IPS DF 6.9 (cell line): ENCODE measurements at regions not wholly inside any gene's neighbourhood (a gene's known extent, or its start where the extent isn't known, plus 50 kb on each side); places are given as distances from the start of the nearest gene placed in this dataset.

Source experiments
- DNase-seq: peaks from one replicate; pipeline ENCODE4 v3.0.0-alpha.2; 2013; ENCODE audit warnings: low read depth, low spot score
- H3K27ac ChIP-seq: one replicate; pipeline ENCODE4 v1.5.1; 2013; ENCODE audit warnings: low read length, control low read depth
- H3K27me3 ChIP-seq: 2 replicates; pipeline ENCODE4 v1.6.1; 2013; ENCODE audit warnings: mild to moderate bottlenecking, low read length; ENCODE audit not compliant: control insufficient read depth, insufficient read depth
- H3K36me3 ChIP-seq: 2 replicates; pipeline ENCODE4 v1.6.1; 2013; ENCODE audit warnings: low read length; ENCODE audit not compliant: control insufficient read depth, insufficient read depth
- H3K4me1 ChIP-seq: 2 replicates; pipeline ENCODE4 v1.6.1; 2013; ENCODE audit warnings: low read length; ENCODE audit not compliant: control insufficient read depth, insufficient read depth
- H3K4me3 ChIP-seq: 2 replicates; pipeline ENCODE4 v1.5.1; 2013; ENCODE audit warnings: mild to moderate bottlenecking, low read length
- H3K9me3 ChIP-seq: 2 replicates; pipeline ENCODE4 v1.6.1; 2013; ENCODE audit warnings: low read length, inconsistent platforms; ENCODE audit not compliant: control insufficient read depth, insufficient read depth
- WGBS: extraction: QIAGEN DNeasy Blood & Tissue Kit; methylation state at CpG from one replicate; pipeline ENCODE4 v1.1.7; 2013; ENCODE audit warnings: mixed read lengths, missing lambda C conversion rate; ENCODE audit not compliant: insufficient read length, insufficient coverage; 5-methylcytosine and 5-hydroxymethylcytosine counted together

DNA sequence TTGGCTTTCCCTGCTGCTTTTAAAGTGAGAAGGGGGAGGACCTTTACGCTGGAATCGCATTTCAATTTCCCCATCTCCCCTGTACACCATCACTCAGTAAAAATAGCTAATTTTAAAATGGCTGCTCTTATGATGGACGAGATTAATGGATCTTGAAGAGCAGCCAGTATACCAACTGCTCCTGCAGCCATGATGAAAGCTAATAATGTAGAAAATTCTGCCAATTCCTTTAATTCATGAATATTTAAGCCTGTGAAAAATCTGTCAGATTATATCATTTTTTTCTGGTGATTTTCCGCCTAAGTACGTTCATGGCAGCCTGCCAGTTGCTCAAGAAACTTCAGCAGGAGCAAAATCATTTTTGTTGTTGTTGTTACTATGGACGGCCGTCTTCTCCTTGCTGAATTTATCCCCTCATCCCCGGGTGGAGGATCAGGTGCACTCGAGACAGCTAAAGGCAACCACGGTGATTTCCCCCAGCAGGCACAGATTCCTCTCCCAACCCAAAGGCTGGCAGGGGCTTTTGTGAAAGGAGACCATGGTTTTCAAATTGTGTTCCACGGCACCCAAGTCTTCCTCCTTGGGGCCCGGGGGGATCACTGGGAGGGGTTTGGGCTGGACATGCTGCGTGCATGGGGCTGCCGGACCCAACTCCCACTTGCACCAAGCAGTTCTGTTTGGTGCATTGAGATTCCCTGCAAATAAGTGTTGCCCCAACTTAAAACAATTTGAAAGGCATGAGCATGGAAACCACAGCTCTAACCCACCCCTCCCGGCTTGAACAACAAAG, 289.6 kb downstream of the UACA start:
- H3K4me1 ChIP-seq, result no peaks in the 10 kb centered on the region
- H3K36me3 ChIP-seq, result no peaks in the 10 kb centered on the region
- no peak for DNase-seq
- H3K9me3 ChIP-seq, result no peaks in the 10 kb centered on the region
- no peaks in the 10 kb centered on the region for H3K27me3 ChIP-seq
- H3K27ac ChIP-seq, result no peak overlapping the region
- no peak overlapping the region for H3K4me3 ChIP-seq
- no CpG with 5 or more reads among the region's 15 CpGs for WGBS

DNA sequence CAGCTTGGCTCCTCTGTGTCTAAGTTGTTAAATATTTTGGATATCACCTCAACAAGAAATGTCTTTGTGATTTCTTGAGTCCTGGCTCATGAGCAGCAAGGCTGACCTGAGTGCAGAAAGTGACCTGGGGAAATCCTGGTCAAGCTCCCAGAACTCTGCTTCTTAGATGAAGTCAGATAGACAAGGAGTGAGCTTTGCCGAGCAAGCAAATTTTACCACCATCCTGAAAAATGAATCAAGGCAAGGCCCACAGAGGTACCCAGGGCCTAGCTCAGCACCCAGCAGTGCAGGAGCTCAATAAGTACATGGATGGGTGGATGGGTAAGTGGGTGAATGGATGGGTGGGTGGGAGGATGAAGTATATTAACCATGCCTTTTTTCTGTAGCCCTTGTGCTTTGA, 291.8 kb downstream of the UACA start:
- H3K9me3 ChIP-seq, result no peaks in the 10 kb centered on the region
- H3K36me3 ChIP-seq, result no peaks in the 10 kb centered on the region
- H3K4me3 ChIP-seq, result no peak overlapping the region
- H3K4me1 ChIP-seq, result no peaks in the 10 kb centered on the region
- WGBS, result no CpG with 5 or more reads among the region's 1 CpG
- no peaks in the 10 kb centered on the region for H3K27me3 ChIP-seq
- no peak for DNase-seq
- H3K27ac ChIP-seq, result no peak overlapping the region

DNA sequence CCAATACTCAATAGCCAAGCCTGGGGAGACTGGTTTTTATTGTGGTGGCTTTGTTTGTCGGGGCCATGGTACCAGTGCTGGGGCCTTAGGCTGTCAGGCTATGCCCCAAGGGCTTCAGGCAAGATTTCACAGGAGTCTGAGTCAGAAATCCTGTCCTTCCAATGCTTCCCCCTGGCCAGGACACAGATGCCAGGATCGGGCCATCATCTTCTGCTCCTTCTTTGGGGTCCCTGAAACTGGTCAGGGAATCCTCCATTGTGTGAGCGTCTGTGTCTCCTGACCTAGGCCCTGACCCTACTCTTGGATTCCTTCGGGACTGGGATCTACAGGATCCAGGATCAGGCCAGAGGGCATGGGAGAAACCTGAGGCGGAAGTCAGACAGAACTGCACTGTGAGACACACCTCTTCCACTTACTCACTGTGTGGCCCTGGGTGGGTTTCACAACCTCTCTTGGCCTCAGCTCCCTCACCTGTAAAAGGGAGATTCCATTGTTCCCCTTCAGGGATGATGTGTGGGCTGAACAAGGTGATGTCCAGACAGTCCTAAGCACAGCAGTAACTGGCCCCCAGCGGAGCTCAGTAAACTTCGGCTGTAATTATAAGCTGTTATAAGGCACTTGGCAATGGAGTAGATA, 292.7 kb downstream of the UACA start:
- WGBS, result no CpG with 5 or more reads among the region's 7 CpGs
- Histone ChIP-seq H3K36me3 (no peaks in the 10 kb centered on the region), H3K27me3 (no peaks in the 10 kb centered on the region), H3K4me3 (no peak overlapping the region), H3K9me3 (no peaks in the 10 kb centered on the region), H3K27ac (no peak overlapping the region), H3K4me1 (no peaks in the 10 kb centered on the region; the same call in 1 of the 2 replicates)
- DNase-seq, result no peak

DNA sequence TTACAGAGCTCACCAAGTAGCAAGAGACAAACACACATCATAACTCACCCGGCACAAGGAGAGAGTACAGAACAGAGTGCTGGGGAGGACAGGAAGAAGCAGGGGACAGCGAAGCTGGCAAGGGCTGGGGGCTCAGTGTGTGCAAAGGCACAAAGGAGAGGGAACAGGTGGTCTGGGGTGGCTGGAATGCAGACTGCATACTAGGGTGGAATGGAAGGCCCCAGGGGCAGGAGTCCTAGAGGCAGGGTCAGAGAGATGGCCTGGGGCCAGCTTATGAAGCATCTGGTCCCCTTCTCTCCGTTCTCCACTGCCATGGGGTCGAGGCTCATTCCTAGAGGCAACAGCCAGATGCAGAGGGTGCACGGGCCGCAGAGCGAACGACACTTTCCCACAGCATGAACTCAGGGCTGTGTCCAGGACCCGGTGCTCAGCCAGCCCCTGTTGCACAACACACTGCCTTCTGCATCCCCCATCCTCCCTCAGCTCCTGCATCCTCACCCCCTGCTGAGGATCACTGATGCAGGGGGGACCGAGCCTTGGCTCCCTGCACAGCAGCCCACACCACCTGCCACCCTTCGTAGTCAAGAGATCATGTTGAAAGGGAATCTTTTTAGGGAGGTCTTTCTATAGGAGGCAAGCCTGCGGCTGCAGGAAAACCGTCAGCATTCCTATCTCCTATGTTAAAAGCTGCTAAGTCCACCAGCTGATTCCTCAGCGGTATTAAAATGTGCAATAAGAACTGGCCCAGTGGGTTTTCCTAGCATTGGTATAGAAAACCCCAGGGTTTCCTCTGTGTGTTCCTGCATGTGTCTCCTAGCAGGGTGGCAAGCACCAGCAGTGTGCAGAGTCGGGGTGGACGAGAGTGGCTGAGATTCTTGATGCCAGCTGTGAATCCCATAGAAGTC, 293.5 kb downstream of the UACA start:
- H3K27ac ChIP-seq, result no peak overlapping the region
- no peaks in the 10 kb centered on the region; the same call in 1 of the 2 replicates for H3K4me1 ChIP-seq
- WGBS, result no CpG with 5 or more reads among the region's 16 CpGs
- DNase-seq, result no peak
- no peak overlapping the region for H3K4me3 ChIP-seq
- H3K27me3 ChIP-seq, result no peaks in the 10 kb centered on the region
- H3K36me3 ChIP-seq, result no peaks in the 10 kb centered on the region
- H3K9me3 ChIP-seq, result no peaks in the 10 kb centered on the region

DNA sequence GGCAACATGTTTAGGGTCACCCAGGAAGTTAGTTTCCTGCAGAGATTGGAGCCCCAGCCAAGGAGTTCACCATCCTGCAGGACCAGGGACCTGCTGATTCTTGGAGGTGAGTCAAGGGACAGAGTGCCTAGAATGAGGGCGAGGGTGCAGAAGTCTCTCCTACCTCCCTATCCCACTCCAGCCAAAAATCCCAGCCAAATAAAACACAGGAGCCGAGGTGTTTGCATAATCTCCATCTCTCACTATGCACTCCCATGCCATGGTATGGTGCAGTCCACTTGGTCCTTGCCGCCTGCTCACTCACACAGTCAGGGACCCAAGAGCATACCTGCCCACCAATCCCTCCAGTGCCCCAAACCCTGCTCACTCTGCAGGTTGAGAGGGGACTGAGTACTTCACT, 294.2 kb downstream of the UACA start:
- no peak for DNase-seq
- WGBS, result no CpG with 5 or more reads among the region's 3 CpGs
- Histone ChIP-seq H3K27me3 (no peaks in the 10 kb centered on the region), H3K36me3 (no peaks in the 10 kb centered on the region), H3K27ac (no peak overlapping the region), H3K4me3 (no peak overlapping the region), H3K4me1 (no peaks in the 10 kb centered on the region; the same call in 1 of the 2 replicates), H3K9me3 (no peaks in the 10 kb centered on the region)

DNA sequence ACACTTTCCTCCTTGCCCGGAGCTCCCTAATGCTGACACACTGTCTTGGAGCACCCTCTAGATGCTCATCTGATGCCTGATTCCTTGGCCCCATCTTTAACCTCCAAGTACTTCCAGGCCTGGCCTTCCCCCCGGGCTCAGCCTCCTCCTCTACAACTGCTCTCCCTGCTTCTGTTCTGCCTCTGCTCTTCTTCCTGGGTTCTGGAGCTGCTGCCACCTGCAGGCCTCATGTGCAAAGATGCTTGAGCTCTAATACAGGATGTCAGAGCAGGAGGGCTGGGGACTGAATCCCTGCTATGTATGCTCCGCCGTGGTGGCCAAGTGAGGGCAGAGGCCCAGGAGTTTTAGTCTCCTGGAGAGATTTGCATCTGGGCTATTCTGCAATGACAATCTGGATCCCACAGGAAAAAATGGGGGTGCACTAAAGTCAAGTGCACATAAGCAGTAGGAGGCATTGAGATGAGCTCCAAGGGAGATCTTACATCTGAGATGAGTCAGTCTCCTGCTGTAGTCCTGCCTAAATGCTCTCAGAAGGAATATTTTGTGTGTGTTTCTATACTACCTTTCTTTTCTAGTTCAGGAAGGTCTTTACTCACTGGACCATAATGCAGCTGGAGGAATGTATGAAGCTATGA, 296.3 kb downstream of the UACA start:
- no peaks in the 10 kb centered on the region; the same call in 1 of the 2 replicates for H3K4me1 ChIP-seq
- no peaks in the 10 kb centered on the region for H3K27me3 ChIP-seq
- H3K36me3 ChIP-seq, result no peaks in the 10 kb centered on the region
- no peak overlapping the region for H3K4me3 ChIP-seq
- no peak overlapping the region for H3K27ac ChIP-seq
- DNase-seq, result no peak
- no peaks in the 10 kb centered on the region for H3K9me3 ChIP-seq
- WGBS, result no CpG with 5 or more reads among the region's 4 CpGs

DNA sequence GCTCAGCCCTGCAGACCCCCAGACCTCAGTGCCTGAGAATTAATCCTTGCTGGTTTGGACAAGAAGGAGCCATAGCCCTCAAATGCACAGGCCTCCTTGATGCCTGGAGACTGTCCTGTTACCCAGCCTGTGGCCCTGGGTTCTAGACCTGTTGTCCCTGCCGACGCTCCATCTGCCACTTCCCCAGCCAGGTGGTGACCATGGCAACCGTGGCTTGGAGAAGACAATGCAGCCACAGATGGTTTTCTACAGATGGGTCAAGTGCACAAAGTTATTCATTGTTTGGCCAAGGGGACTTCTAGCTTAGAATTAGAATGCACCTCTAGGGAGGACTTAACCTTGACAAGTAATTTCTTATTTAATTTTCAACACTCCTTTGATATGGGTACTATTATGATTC, 297.1 kb downstream of the UACA start:
- Histone ChIP-seq H3K4me3 (no peak overlapping the region; the same call in 1 of the 2 replicates), H3K4me1 (no peaks in the 10 kb centered on the region; the same call in 1 of the 2 replicates), H3K27ac (no peak overlapping the region), H3K9me3 (no peaks in the 10 kb centered on the region), H3K36me3 (no peaks in the 10 kb centered on the region), H3K27me3 (no peaks in the 10 kb centered on the region)
- DNase-seq, result no peak
- no CpG with 5 or more reads among the region's 3 CpGs for WGBS

DNA sequence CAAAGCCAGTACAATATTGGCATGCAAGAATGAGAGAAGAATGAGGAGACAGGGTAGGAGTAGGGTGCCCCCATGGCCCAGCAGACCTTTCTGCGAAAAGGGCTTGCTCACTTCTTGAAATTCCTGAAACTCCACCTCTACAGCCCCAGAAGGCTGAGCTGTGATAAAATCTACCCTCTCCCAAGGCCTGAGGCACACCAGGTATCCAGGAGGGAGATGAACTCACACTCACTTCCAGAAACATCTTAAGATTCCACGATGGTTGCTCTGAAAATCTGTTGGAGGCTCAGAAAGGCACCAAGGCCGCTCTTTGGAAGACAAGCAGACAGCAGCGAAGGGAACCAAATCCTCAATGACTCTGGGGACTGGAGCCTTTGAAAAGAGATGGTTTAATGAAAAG, 297.5 kb downstream of the UACA start:
- Histone ChIP-seq H3K9me3 (no peaks in the 10 kb centered on the region), H3K36me3 (no peaks in the 10 kb centered on the region), H3K4me3 (no peak overlapping the region), H3K27ac (no peak overlapping the region), H3K27me3 (no peaks in the 10 kb centered on the region), H3K4me1 (no peaks in the 10 kb centered on the region; the same call in 1 of the 2 replicates)
- no peak for DNase-seq
- WGBS, result no CpG with 5 or more reads among the region's 4 CpGs

DNA sequence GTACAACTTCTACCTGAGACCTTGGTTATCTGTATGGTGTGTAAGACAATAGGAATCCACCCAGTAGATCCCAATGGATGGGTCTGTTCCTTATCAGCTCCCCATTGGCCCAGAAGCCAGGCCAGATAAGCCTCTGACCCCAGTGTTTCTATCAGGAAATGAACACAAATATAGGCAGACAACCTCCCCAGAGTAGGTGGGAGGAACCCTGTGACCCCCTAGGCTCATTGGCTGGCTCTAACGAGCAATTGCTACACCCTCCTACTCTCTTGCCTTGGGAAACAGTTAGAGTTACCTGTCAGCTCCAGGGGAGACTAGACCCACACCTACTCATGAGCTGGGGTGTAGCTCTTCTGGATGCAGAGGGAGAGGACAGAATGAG, 299.9 kb downstream of the UACA start:
- no peak overlapping the region for H3K27ac ChIP-seq
- H3K27me3 ChIP-seq, result no peaks in the 10 kb centered on the region
- no peak overlapping the region for H3K4me3 ChIP-seq
- WGBS, result no CpG with 5 or more reads among the region's 1 CpG
- no peaks in the 10 kb centered on the region; the same call in 1 of the 2 replicates for H3K4me1 ChIP-seq
- no peak for DNase-seq
- no peaks in the 10 kb centered on the region for H3K36me3 ChIP-seq
- no peaks in the 10 kb centered on the region for H3K9me3 ChIP-seq

DNA sequence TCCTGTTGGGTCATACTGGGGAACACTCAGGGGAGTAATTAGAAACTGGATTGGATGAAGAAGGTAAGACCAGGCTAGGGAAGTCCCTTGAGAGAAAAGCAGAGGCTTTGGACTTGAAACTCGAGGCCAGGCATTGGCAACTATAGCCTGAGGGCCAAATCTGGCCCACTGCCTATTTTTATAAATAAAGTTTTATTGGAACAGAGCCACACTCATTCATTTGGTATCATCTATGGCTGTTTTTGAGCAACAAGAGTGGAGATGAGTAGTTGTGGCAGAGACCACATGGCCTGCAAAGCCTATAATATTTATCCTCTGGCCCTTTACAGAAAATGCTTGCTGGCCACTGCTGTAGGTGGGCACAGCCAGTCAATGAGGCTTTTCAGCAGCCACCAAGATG, 301.4 kb downstream of the UACA start:
- Histone ChIP-seq H3K36me3 (no peaks in the 10 kb centered on the region), H3K9me3 (no peaks in the 10 kb centered on the region), H3K4me3 (no peak overlapping the region), H3K27ac (no peak overlapping the region), H3K27me3 (no peaks in the 10 kb centered on the region), H3K4me1 (no peaks in the 10 kb centered on the region; the same call in 1 of the 2 replicates)
- DNase-seq, result no peak
- WGBS, result no CpG with 5 or more reads among the region's 1 CpG
